Endothelial cell of umbilical vein (primary cell): ENCODE measurements at regions not wholly inside any gene's neighbourhood (a gene's known extent, or its start where the extent isn't known, plus 50 kb on each side); places are given as distances from the start of the nearest gene placed in this dataset.

Experiments
- BruUV-seq: library from RNA; stranded (reverse); fragments of 400-500 nt; replicated peaks from 2 replicates; lab custom pipeline; 2021; lab: Mats Ljungman, UMichigan
- CTCF ChIA-PET: fragments of 300-600, 350-600 bp; sonication (Branson Sonifier 250); formaldehyde crosslinking; loops from one replicate; lab custom pipeline; 2021; ENCODE audit warnings: antibody characterized with exemption, inconsistent platforms; lab: Charles Lee
- POLR2A ChIA-PET: fragments of 300-600, 350-600 bp; sonication (Branson Sonifier 250); formaldehyde crosslinking; loops from one replicate; lab custom pipeline; 2021; ENCODE audit warnings: antibody characterized with exemption, inconsistent platforms; lab: Charles Lee
- DNase-seq: peaks from one replicate; pipeline ENCODE4 v3.0.0-alpha.2; 2011; ENCODE audit warnings: low read depth, low spot score
- FAIRE-seq: peaks from 2 replicates; lab custom pipeline; 2011; peaks lifted over from hg19 to GRCh38; lab: Jason Lieb, UNC
- H2AFZ ChIP-seq: 2 replicates; pipeline ENCODE4 v1.6.0; 2012; ENCODE audit warnings: low read depth, low read length, control low read depth, inconsistent platforms
- H3K27ac ChIP-seq: 2 replicates; pipeline ENCODE4 v1.5.1; 2011; ENCODE audit warnings: low read depth, mild to moderate bottlenecking, control low read depth, low read length, moderate library complexity; ENCODE audit not compliant: insufficient read depth
- H3K27me3 ChIP-seq, 2 experiments: 2 replicates each; pipeline versions ENCODE4 v1.6.0 to v1.6.1; 2011; ENCODE audit warnings: low read length in 2 of 2, mixed read lengths in 1 of 2; ENCODE audit not compliant: control insufficient read depth in 2 of 2, insufficient read depth in 2 of 2
- H3K36me3 ChIP-seq, 2 experiments: 2 replicates in 1 of 2; 3 replicates in 1 of 2; pipeline ENCODE4 v1.5.1; 2011; ENCODE audit warnings: low read length in 2 of 2, mild to moderate bottlenecking in 1 of 2, moderate library complexity in 1 of 2; ENCODE audit not compliant: control insufficient read depth in 2 of 2, insufficient read depth in 2 of 2; ENCODE audit errors: extremely low read depth in 1 of 2
- H3K4me1 ChIP-seq: 3 replicates; pipeline ENCODE4 v1.5.1; 2011; ENCODE audit warnings: mild to moderate bottlenecking, low read length; ENCODE audit not compliant: control insufficient read depth, insufficient read depth; ENCODE audit errors: extremely low read depth
- H3K4me2 ChIP-seq: 2 replicates; pipeline ENCODE4 v1.6.1; 2011; ENCODE audit warnings: low read length, control low read depth, mixed read lengths; ENCODE audit not compliant: insufficient read depth
- H3K4me3 ChIP-seq, 3 experiments: fragments of 200-600 bp in 1 of 3; sonication (generic), shearing (Covaris generic) in 1 of 3; replicated peaks in 1 of 3; 2 replicates each; pipeline ENCODE4 v1.5.1; 2011 to 2016; ENCODE audit warnings: control low read depth in 3 of 3, low read length in 3 of 3, mild to moderate bottlenecking in 2 of 3, inconsistent platforms in 1 of 3, low read depth in 1 of 3, moderate library complexity in 1 of 3; ENCODE audit not compliant: insufficient read depth in 1 of 3
- H3K79me2 ChIP-seq: 2 replicates; pipeline ENCODE4 v1.6.0; 2012; ENCODE audit warnings: low read length, inconsistent platforms; ENCODE audit not compliant: control insufficient read depth, insufficient read depth
- H3K9ac ChIP-seq: replicated peaks from 2 replicates; pipeline ENCODE3; 2011; ENCODE audit warnings: low read length, control low read depth; ENCODE audit not compliant: insufficient read depth; ENCODE audit errors: extremely low read depth
- H3K9me1 ChIP-seq: replicated peaks from 3 replicates; pipeline ENCODE4 v1.6.0; 2011; ENCODE audit warnings: mild to moderate bottlenecking, low read length; ENCODE audit not compliant: control insufficient read depth, insufficient read depth; ENCODE audit errors: extremely low read depth
- H3K9me3 ChIP-seq: replicated peaks from 2 replicates; pipeline ENCODE4 v1.5.1; 2012; ENCODE audit warnings: low read length, inconsistent platforms; ENCODE audit not compliant: control insufficient read depth, insufficient read depth
- H4K20me1 ChIP-seq: replicated peaks from 2 replicates; pipeline ENCODE3; 2011; ENCODE audit warnings: mild to moderate bottlenecking, low read length; ENCODE audit not compliant: control insufficient read depth, insufficient read depth; ENCODE audit errors: extremely low read depth
- CTCF ChIP-seq, 2 donors: IDR thresholded peaks; 1 replicate in 1 of 2; 2 replicates in 1 of 2; pipeline ENCODE4 v1.5.1; 2011; ENCODE audit warnings: low read length in 2 of 2, mild to moderate bottlenecking in 2 of 2, moderate library complexity in 2 of 2, control low read depth in 1 of 2, inconsistent platforms in 1 of 2, low read depth in 1 of 2; ENCODE audit not compliant: insufficient read depth in 1 of 2; ENCODE audit errors: extremely low read depth in 1 of 2
- EZH2 ChIP-seq: IDR thresholded peaks from 2 replicates; pipeline ENCODE4 v1.6.1; 2012; ENCODE audit warnings: borderline replicate concordance, low read depth, mild to moderate bottlenecking, moderate library complexity, low read length, inconsistent platforms; ENCODE audit not compliant: severe bottlenecking
- FOS ChIP-seq: IDR thresholded peaks from 2 replicates; pipeline ENCODE4 v1.6.1; 2011; ENCODE audit warnings: mild to moderate bottlenecking, low read length, moderate library complexity, borderline replicate concordance; ENCODE audit not compliant: insufficient read depth
- GATA2 ChIP-seq: IDR thresholded peaks from 2 replicates; pipeline ENCODE4 v1.7.0; 2011; ENCODE audit warnings: low read depth, mild to moderate bottlenecking, moderate library complexity, mixed read lengths, low read length; ENCODE audit not compliant: insufficient read length, insufficient read depth
- JUN ChIP-seq: IDR thresholded peaks from 2 replicates; pipeline ENCODE4 v1.6.1; 2011; ENCODE audit warnings: borderline replicate concordance, low read depth; ENCODE audit not compliant: insufficient read length, insufficient read depth
- MYC ChIP-seq: IDR thresholded peaks from one replicate; pipeline ENCODE4 v1.6.1; 2011; ENCODE audit warnings: mild to moderate bottlenecking, low read depth, low read length
- POLR2A ChIP-seq: IDR thresholded peaks from 2 replicates; pipeline ENCODE4 v1.6.1; 2012; ENCODE audit warnings: low read depth, mild to moderate bottlenecking, control low read depth, low read length
- POLR2AphosphoS5 ChIP-seq: IDR thresholded peaks from 2 replicates; pipeline ENCODE4 v1.6.1; 2012; ENCODE audit warnings: low read depth, mild to moderate bottlenecking, control low read depth, low read length, moderate library complexity; ENCODE audit not compliant: insufficient read depth
- dilution Hi-C: fragments of 300-500 bp; cut with MboI; formaldehyde crosslinking; loops from one replicate; pipeline ENCODE4 v1.15.0; 2019; ENCODE audit warnings: low sequenced_read_pairs; ENCODE audit not compliant: extremely low pct_ligation_motif_present
- intact Hi-C: fragments of 100-400 bp; cut with micrococcal nuclease; formaldehyde crosslinking; loops from one replicate; pipeline ENCODE4 v1.10.0; 2022
- TF ChIP-seq, protein P1 (sequence below): IDR thresholded peaks from 2 replicates; pipeline ENCODE4 v1.6.1; 2011; ENCODE audit not compliant: insufficient read depth, insufficient read length

- Histone ChIP-seq H3K36me3 (no peaks in the 10 kb centered on the region), H3K9me3 (no peaks in the 10 kb centered on the region), H3K79me2 (no peaks in the 10 kb centered on the region), H3K27ac (no peak overlapping the region), H3K4me2 (no peak overlapping the region), H3K4me1 (no peaks in the 10 kb centered on the region), H2AFZ (no peak overlapping the region), H3K4me3 (no peak overlapping the region), H3K9me1 (no peaks in the 10 kb centered on the region), H4K20me1 (no peaks in the 10 kb centered on the region), H3K9ac (no peak overlapping the region), H3K27me3 (no peaks in the 10 kb centered on the region)
- intact Hi-C loops = loop anchor here (10.0 kb wide), 1 partner anchor 115 kb away; no protein-coding TSS in a partner anchor
- no TSS peak for BruUV-seq
- TF ChIP-seq MYC (no peak), CTCF (IDR thresholded peaks at IDR 0.05; ENCODE audit: extremely low read depth in 1 of 2, insufficient read depth in 1 of 2, low read depth in 1 of 2, low read length in 2 of 2) (no peak), GATA2 (no peak), POLR2A (no peak), POLR2AphosphoS5 (no peak), FOS (no peak), JUN (no peak), EZH2 (no peak)
- TF ChIP-seq, protein P1, sequence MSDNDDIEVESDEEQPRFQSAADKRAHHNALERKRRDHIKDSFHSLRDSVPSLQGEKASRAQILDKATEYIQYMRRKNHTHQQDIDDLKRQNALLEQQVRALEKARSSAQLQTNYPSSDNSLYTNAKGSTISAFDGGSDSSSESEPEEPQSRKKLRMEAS = no peak
- dilution Hi-C loops = no loop called here
- no peak for DNase-seq
- ChIA-PET CTCF (interaction anchor here (0.8 to 1.3 kb wide), 3 partner anchors 37 to 308 kb away, joined by 3 to 4 read pairs (median 3); no protein-coding TSS in a partner anchor), POLR2A (no interaction called here)
- FAIRE-seq = no peak
These were observed 142.0 kb downstream of the SLC17A6 start for GRCh38 chr11:22479971-22480720.
